ENCODE measurements at regions not wholly inside any gene's neighbourhood (a gene's known extent, or its start where the extent isn't known, plus 50 kb on each side); places are given as distances from the start of the nearest gene placed in this dataset.
A peak's percentile ranks its signal among the peaks of the same experiment; 100 is the strongest.
"Not testable (repeated sequence)": the region's sequence is repeated elsewhere in the genome, so short reads cannot be mapped to it uniquely, and the experiment has no call there.

DNA sequence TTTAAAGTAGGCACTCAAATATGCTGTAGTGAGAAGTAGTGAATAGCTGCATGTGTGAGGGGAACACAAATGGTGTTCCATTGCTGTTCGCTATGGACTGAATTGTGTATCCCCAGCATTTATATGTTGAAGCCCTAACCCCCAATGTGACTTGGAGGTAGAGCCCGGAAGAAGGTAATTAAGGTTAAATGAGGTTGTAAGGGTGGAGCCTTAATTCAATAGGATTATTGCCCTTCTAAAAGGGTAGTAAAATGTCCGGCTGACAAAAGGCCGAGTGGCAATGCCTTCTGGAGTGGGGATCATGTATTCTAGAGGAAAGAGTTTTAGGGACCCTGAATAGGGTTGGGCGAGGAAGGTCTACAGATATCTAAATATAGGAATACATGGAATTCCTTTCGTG is 168.9 kb upstream of the NUDT10 start:
- Histone ChIP-seq H4K20me1 (replicated peaks; ENCODE audit: control insufficient read depth, extremely low read depth, insufficient read depth, low read length) (no peaks in the 10 kb centered on the region), H3K27me3 (ENCODE audit: control insufficient read depth in 2 of 2, insufficient read depth in 2 of 2, low read length in 2 of 2) (no peaks in the 10 kb centered on the region), H3K27ac (ENCODE audit: insufficient read depth, low read depth, low read length) (no peak overlapping the region), H2AFZ (ENCODE audit: low read depth, low read length) (no peak overlapping the region), H3K79me2 (ENCODE audit: control insufficient read depth, insufficient read depth, low read length) (no peaks in the 10 kb centered on the region), H3K36me3 (ENCODE audit: control insufficient read depth in 2 of 2, extremely low read depth in 1 of 2, insufficient read depth in 2 of 2, low read length in 2 of 2) (no peaks in the 10 kb centered on the region), H3K9ac (replicated peaks; ENCODE audit: extremely low read depth, insufficient read depth, low read length) (no peak overlapping the region), H3K4me3 (replicated peaks in 1 of 3; ENCODE audit: insufficient read depth in 1 of 3, low read depth in 1 of 3, low read length in 3 of 3) (no peak overlapping the region), H3K4me2 (ENCODE audit: insufficient read depth, low read length) (no peak overlapping the region), H3K9me1 (replicated peaks; ENCODE audit: control insufficient read depth, extremely low read depth, insufficient read depth, low read length) (no peaks in the 10 kb centered on the region), H3K4me1 (ENCODE audit: control insufficient read depth, extremely low read depth, insufficient read depth, low read length) (no peaks in the 10 kb centered on the region), H3K9me3 (replicated peaks; ENCODE audit: control insufficient read depth, insufficient read depth, low read length) (no peaks in the 10 kb centered on the region)
- POLR2A ChIA-PET: no interaction called here
- no peak for TF ChIP-seq FOS (IDR thresholded peaks at IDR 0.05; ENCODE audit: borderline replicate concordance, insufficient read depth, low read length)
- TF ChIP-seq MAX (IDR thresholded peaks at IDR 0.05; ENCODE audit: insufficient read depth, insufficient read length): no peak
- no peak for TF ChIP-seq POLR2AphosphoS5 (IDR thresholded peaks at IDR 0.05; ENCODE audit: insufficient read depth, low read depth, low read length)
- no peak for TF ChIP-seq CTCF (IDR thresholded peaks at IDR 0.05; ENCODE audit: extremely low read depth in 1 of 2, insufficient read depth in 1 of 2, low read depth in 1 of 2, low read length in 2 of 2)
- no peak for TF ChIP-seq EZH2 (IDR thresholded peaks at IDR 0.05; ENCODE audit: borderline replicate concordance, low read depth, low read length, severe bottlenecking)
- TF ChIP-seq GATA2 (IDR thresholded peaks at IDR 0.05; ENCODE audit: insufficient read depth, insufficient read length, low read depth, low read length): no peak
- TF ChIP-seq MYC (IDR thresholded peaks at IDR 0.05; ENCODE audit: low read depth, low read length): no peak
- TF ChIP-seq JUN (IDR thresholded peaks at IDR 0.05; ENCODE audit: borderline replicate concordance, insufficient read depth, insufficient read length, low read depth): no peak
- no peak for TF ChIP-seq POLR2A (IDR thresholded peaks at IDR 0.05; ENCODE audit: low read depth, low read length)
- CTCF ChIA-PET: no interaction called here
- dilution Hi-C loops (cut with MboI; ENCODE audit: extremely low pct_ligation_motif_present, low sequenced_read_pairs) (no loop called here), intact Hi-C loops (cut with micrococcal nuclease) (no loop called here)
- FAIRE-seq (no peak), DNase-seq (ENCODE audit: low read depth, low spot score) (no peak)
- no TSS peak for BruUV-seq (replicated peaks)

- BruUV-seq (replicated peaks); H3K4me3 ChIP-seq (replicated peaks in 1 of 3; ENCODE audit: insufficient read depth in 1 of 3, low read depth in 1 of 3, low read length in 3 of 3); H2AFZ ChIP-seq (ENCODE audit: low read depth, low read length); H3K27me3 ChIP-seq (ENCODE audit: control insufficient read depth in 2 of 2, insufficient read depth in 2 of 2, low read length in 2 of 2); H3K9me3 ChIP-seq (replicated peaks; ENCODE audit: control insufficient read depth, insufficient read depth, low read length); H3K9me1 ChIP-seq (replicated peaks; ENCODE audit: control insufficient read depth, extremely low read depth, insufficient read depth, low read length); dilution Hi-C loops (cut with MboI; ENCODE audit: extremely low pct_ligation_motif_present, low sequenced_read_pairs); H3K4me2 ChIP-seq (ENCODE audit: insufficient read depth, low read length); H3K79me2 ChIP-seq (ENCODE audit: control insufficient read depth, insufficient read depth, low read length); H3K9ac ChIP-seq (replicated peaks; ENCODE audit: extremely low read depth, insufficient read depth, low read length); DNase-seq (ENCODE audit: low read depth, low spot score); H4K20me1 ChIP-seq (replicated peaks; ENCODE audit: control insufficient read depth, extremely low read depth, insufficient read depth, low read length); POLR2A ChIA-PET; CTCF ChIA-PET; H3K27ac ChIP-seq (ENCODE audit: insufficient read depth, low read depth, low read length); H3K4me1 ChIP-seq (ENCODE audit: control insufficient read depth, extremely low read depth, insufficient read depth, low read length); intact Hi-C loops (cut with micrococcal nuclease); H3K36me3 ChIP-seq (ENCODE audit: control insufficient read depth in 2 of 2, extremely low read depth in 1 of 2, insufficient read depth in 2 of 2, low read length in 2 of 2): not testable (repeated sequence)
- peak; percentile 85 for FAIRE-seq
These were observed 154.2 kb upstream of the NUDT10 start for GRCh38 chrX:51178356-51178900.

DNA sequence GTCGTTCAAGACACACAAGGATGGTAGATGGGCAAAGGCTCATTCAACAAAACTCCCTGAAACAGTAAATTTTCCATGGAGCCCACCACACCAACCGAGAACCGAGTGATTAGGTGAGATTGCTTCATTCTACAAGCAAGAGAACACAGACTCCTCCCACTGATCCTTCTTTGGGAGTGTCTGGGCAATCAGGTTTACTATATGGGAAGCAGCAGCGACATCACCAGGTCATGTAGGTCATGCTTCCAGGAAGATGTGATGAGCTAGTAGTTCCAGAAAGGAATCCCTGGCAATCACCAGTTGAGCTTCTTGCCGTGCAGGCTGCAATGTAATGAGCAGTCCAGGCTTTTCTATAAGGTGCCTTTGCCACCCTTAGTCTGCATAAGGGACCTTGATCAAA is 152.8 kb upstream of the NUDT10 start:
- dilution Hi-C loops (cut with MboI; ENCODE audit: extremely low pct_ligation_motif_present, low sequenced_read_pairs); intact Hi-C loops (cut with micrococcal nuclease): not testable (repeated sequence)

More for the DNA sequence above, 152.8 kb upstream of the NUDT10 start:
- CTCF ChIA-PET; H3K27me3 ChIP-seq (ENCODE audit: control insufficient read depth in 2 of 2, insufficient read depth in 2 of 2, low read length in 2 of 2); H3K79me2 ChIP-seq (ENCODE audit: control insufficient read depth, insufficient read depth, low read length); H3K4me2 ChIP-seq (ENCODE audit: insufficient read depth, low read length); H4K20me1 ChIP-seq (replicated peaks; ENCODE audit: control insufficient read depth, extremely low read depth, insufficient read depth, low read length); H2AFZ ChIP-seq (ENCODE audit: low read depth, low read length); DNase-seq (ENCODE audit: low read depth, low spot score); H3K9me1 ChIP-seq (replicated peaks; ENCODE audit: control insufficient read depth, extremely low read depth, insufficient read depth, low read length); H3K9ac ChIP-seq (replicated peaks; ENCODE audit: extremely low read depth, insufficient read depth, low read length); H3K36me3 ChIP-seq (ENCODE audit: control insufficient read depth in 2 of 2, extremely low read depth in 1 of 2, insufficient read depth in 2 of 2, low read length in 2 of 2); POLR2A ChIA-PET; H3K27ac ChIP-seq (ENCODE audit: insufficient read depth, low read depth, low read length); FAIRE-seq; BruUV-seq (replicated peaks); H3K4me3 ChIP-seq (replicated peaks in 1 of 3; ENCODE audit: insufficient read depth in 1 of 3, low read depth in 1 of 3, low read length in 3 of 3); H3K4me1 ChIP-seq (ENCODE audit: control insufficient read depth, extremely low read depth, insufficient read depth, low read length); H3K9me3 ChIP-seq (replicated peaks; ENCODE audit: control insufficient read depth, insufficient read depth, low read length): not testable (repeated sequence)
